GM12878 (cell line): ENCODE measurements at regions not wholly inside any gene's neighbourhood (a gene's known extent, or its start where the extent isn't known, plus 50 kb on each side); places are given as distances from the start of the nearest gene placed in this dataset.

ENCODE experiments used
- ATAC-seq: fragments of 200-7000 bp; cut with Tn5 transposase; 3 replicates; pipeline ENCODE4 v1.9.1; 2020; ENCODE audit warnings: mild to moderate bottlenecking, moderate library complexity
- BruUV-seq: library from RNA; stranded (reverse); fragments of 400-500 nt; replicated peaks from 2 replicates; lab custom pipeline; 2021; lab: Mats Ljungman, UMichigan
- CTCF ChIA-PET: fragments of 300-600 bp; sonication (Branson Sonifier 250); formaldehyde crosslinking; extraction: SDS; loops from one replicate; lab custom pipeline; 2021; ENCODE audit warnings: inconsistent platforms; lab: Yijun Ruan, JAX
- POLR2A ChIA-PET: fragments of 350-600 bp; formaldehyde crosslinking; extraction: SDS; loops from one replicate; lab custom pipeline; 2021; ENCODE audit warnings: inconsistent platforms; lab: Charles Lee
- RAD21 ChIA-PET: fragments of 300-600 bp; sonication (Branson Sonifier 250); formaldehyde crosslinking; loops from one replicate; lab custom pipeline; 2023; ENCODE audit warnings: antibody characterized with exemption; ENCODE audit not compliant: unreplicated experiment; lab: Charles Lee
- SMC1A ChIA-PET: fragments of 300-600 bp; sonication (Branson Sonifier 250); formaldehyde crosslinking; loops from one replicate; lab custom pipeline; 2023; ENCODE audit not compliant: unreplicated experiment, uncharacterized antibody; lab: Charles Lee
- DNase-seq: peaks from one replicate; pipeline ENCODE4 v3.0.0-alpha.2; 2011; ENCODE audit warnings: low read depth, low spot score
- FAIRE-seq: peaks from 3 replicates; lab custom pipeline; 2011; peaks lifted over from hg19 to GRCh38; lab: Jason Lieb, UNC
- H2AFZ ChIP-seq: 2 replicates; pipeline ENCODE4 v1.6.0; 2011; ENCODE audit warnings: low read depth, low read length, control low read depth; ENCODE audit not compliant: control insufficient read depth
- H3K27ac ChIP-seq: 2 replicates; pipeline ENCODE4 v1.5.1; 2011; ENCODE audit warnings: control low read depth; ENCODE audit not compliant: control insufficient read depth, insufficient read depth
- H3K27me3 ChIP-seq, 2 experiments: replicated peaks in 1 of 2; 2 replicates each; pipeline versions ENCODE4 v1.6.0 to v1.6.1; 2011; ENCODE audit warnings: low read length in 1 of 2; ENCODE audit not compliant: control insufficient read depth in 2 of 2, insufficient read depth in 2 of 2
- H3K36me3 ChIP-seq, 2 experiments: 2 replicates each; pipeline ENCODE4 v1.5.1; 2011; ENCODE audit warnings: low read length in 1 of 2; ENCODE audit not compliant: control insufficient read depth in 2 of 2, insufficient read depth in 2 of 2
- H3K4me1 ChIP-seq: 2 replicates; pipeline ENCODE4 v1.6.1; 2011; ENCODE audit warnings: mild to moderate bottlenecking, low read length, moderate library complexity, mixed read lengths; ENCODE audit not compliant: control insufficient read depth, insufficient read depth
- H3K4me2 ChIP-seq: 2 replicates; pipeline ENCODE4 v1.6.0; 2011; ENCODE audit warnings: control low read depth; ENCODE audit not compliant: control insufficient read depth, insufficient read depth
- H3K4me3 ChIP-seq: fragments of 200-600 bp; sonication (generic); 2 replicates; pipeline ENCODE4 v1.5.1; 2016
- H3K79me2 ChIP-seq: 2 replicates; pipeline ENCODE4 v1.6.0; 2011; ENCODE audit warnings: low read length; ENCODE audit not compliant: control insufficient read depth, insufficient read depth
- H3K9ac ChIP-seq: 2 replicates; pipeline ENCODE4 v1.8.0; 2011; ENCODE audit warnings: low read length, control low read depth, mixed read lengths; ENCODE audit not compliant: control insufficient read depth, insufficient read depth
- H3K9me3 ChIP-seq: replicated peaks from 3 replicates; pipeline ENCODE4 v1.5.1; 2011; ENCODE audit warnings: mild to moderate bottlenecking, low read length; ENCODE audit not compliant: control insufficient read depth, insufficient read depth
- H4K20me1 ChIP-seq: 2 replicates; pipeline ENCODE4 v1.6.0; 2011; ENCODE audit not compliant: control insufficient read depth, insufficient read depth
- CHD4 ChIP-seq: fragments of 200-600 bp; sonication (generic); IDR thresholded peaks from 2 replicates; pipeline ENCODE4 v1.6.1; 2016; ENCODE audit warnings: mild to moderate bottlenecking
- DPF2 ChIP-seq: fragments of 450-650 bp; IDR thresholded peaks from 2 replicates; pipeline ENCODE4 v1.6.1; 2017; ENCODE audit warnings: mild to moderate bottlenecking
- HSF1 ChIP-seq: fragments of 150-350 bp; IDR thresholded peaks from 2 replicates; pipeline ENCODE4 v1.6.1; 2014; ENCODE audit warnings: mild to moderate bottlenecking, low read depth, low read length
- JUNB ChIP-seq: IDR thresholded peaks from 2 replicates; pipeline ENCODE4 v1.6.1; 2016; ENCODE audit warnings: antibody characterized with exemption, mild to moderate bottlenecking
- JUND ChIP-seq: IDR thresholded peaks from 2 replicates; pipeline ENCODE4 v1.6.1; 2012; ENCODE audit warnings: low read depth, mild to moderate bottlenecking, low read length, improper control_type of control experiment, moderate library complexity
- MTA2 ChIP-seq: fragments of 450-650 bp; IDR thresholded peaks from 2 replicates; pipeline ENCODE4 v1.6.1; 2016; ENCODE audit warnings: low read depth, mild to moderate bottlenecking, moderate library complexity
- MTA3 ChIP-seq: IDR thresholded peaks from 2 replicates; pipeline ENCODE4 v1.6.1; 2012; ENCODE audit warnings: low read length, inconsistent platforms, borderline replicate concordance
- MYB ChIP-seq: fragments of 150-350 bp; IDR thresholded peaks from 2 replicates; pipeline ENCODE4 v1.6.1; 2014; ENCODE audit warnings: mild to moderate bottlenecking, low read depth, low read length, borderline replicate concordance
- NFYB ChIP-seq: IDR thresholded peaks from 2 replicates; pipeline ENCODE4 v1.6.1; 2011; ENCODE audit warnings: low read depth, mild to moderate bottlenecking, low read length, improper control_type of control experiment, moderate library complexity; ENCODE audit not compliant: insufficient read depth
- NR2C2 ChIP-seq: IDR thresholded peaks from 2 replicates; pipeline ENCODE4 v1.6.1; 2011; ENCODE audit warnings: borderline replicate concordance, low read depth; ENCODE audit not compliant: control insufficient read depth, insufficient read length
- NR2F1 ChIP-seq: fragments of 450-650 bp; conservative IDR thresholded peaks from 2 replicates; pipeline ENCODE4 v1.6.1; 2017; ENCODE audit warnings: mild to moderate bottlenecking
- PML ChIP-seq: IDR thresholded peaks from 2 replicates; pipeline ENCODE4 v1.6.1; 2012; ENCODE audit warnings: low read length, inconsistent platforms
- RAD51 ChIP-seq: fragments of 450-650 bp; IDR thresholded peaks from 2 replicates; pipeline ENCODE4 v1.6.1; 2016; ENCODE audit warnings: moderate library complexity, mild to moderate bottlenecking, inconsistent platforms
- RCOR1 ChIP-seq: conservative IDR thresholded peaks from 2 replicates; pipeline ENCODE4 v1.6.1; 2012; ENCODE audit warnings: low read depth, low read length, improper control_type of control experiment
- RFX5 ChIP-seq: IDR thresholded peaks from 2 replicates; pipeline ENCODE4 v1.6.1; 2011; ENCODE audit warnings: low read depth, low read length, improper control_type of control experiment
- SIN3A ChIP-seq: IDR thresholded peaks from 2 replicates; pipeline ENCODE4 v1.6.1; 2012; ENCODE audit warnings: low read depth, low read length, improper control_type of control experiment
- SMAD1 ChIP-seq: fragments of 450-650 bp; IDR thresholded peaks from 2 replicates; pipeline ENCODE4 v1.6.1; 2018; ENCODE audit warnings: mild to moderate bottlenecking, low read depth; ENCODE audit not compliant: partially characterized antibody
- SP1 ChIP-seq: IDR thresholded peaks from one replicate; pipeline ENCODE4 v1.6.1; 2011; ENCODE audit warnings: low read depth, low read length
- TCF12 ChIP-seq: IDR thresholded peaks from 2 replicates; pipeline ENCODE4 v1.6.1; 2011; ENCODE audit warnings: low read depth, mild to moderate bottlenecking, low read length
- TCF3 ChIP-seq: IDR thresholded peaks from 2 replicates; pipeline ENCODE4 v1.6.1; 2012; ENCODE audit warnings: low read depth, mild to moderate bottlenecking, low read length, borderline replicate concordance; ENCODE audit not compliant: insufficient read depth
- USF1 ChIP-seq: IDR thresholded peaks from 2 replicates; pipeline ENCODE4 v1.6.1; 2011; ENCODE audit warnings: borderline replicate concordance, low read depth, mild to moderate bottlenecking, moderate library complexity, mixed read lengths, low read length; ENCODE audit not compliant: insufficient read depth; ENCODE audit errors: extremely low read length
- WRNIP1 ChIP-seq: IDR thresholded peaks from 2 replicates; pipeline ENCODE4 v1.6.1; 2011; ENCODE audit warnings: low read depth, low read length, improper control_type of control experiment, borderline replicate concordance
- ZNF274 ChIP-seq: IDR thresholded peaks from one replicate; pipeline ENCODE4 v1.8.0; 2011; ENCODE audit not compliant: insufficient read length, insufficient read depth
- in situ Hi-C: fragments of 300-500 bp; cut with MboI; formaldehyde crosslinking; loops from 9 replicates; pipeline ENCODE4 v1.14.3; 2018; ENCODE audit warnings: mixed read lengths
- intact Hi-C: fragments of 100-400 bp; cut with micrococcal nuclease; formaldehyde crosslinking; loops from one replicate; pipeline ENCODE4 v1.14.2; 2022; ENCODE audit not compliant: unreplicated experiment

- TF ChIP-seq USF1 (no peak), CHD4 (no peak), SP1 (no peak), RFX5 (no peak), SIN3A (no peak), SMAD1 (no peak), RCOR1 (no peak)
- TF ChIP-seq, all 136 proteins: peak for 0
Measured at GRCh38 chr11:7170431-7170830, 81.3 kb upstream of the SYT9 start (continued).

GRCh38 chr11:7175007-7175406, 76.7 kb upstream of the SYT9 start:
- in situ Hi-C loops (no loop called here), intact Hi-C loops (no loop called here)
- Histone ChIP-seq H3K79me2 (no peaks in the 10 kb centered on the region), H3K9me3 (no peaks in the 10 kb centered on the region), H3K27me3 (no peaks in the 10 kb centered on the region), H3K4me1 (no peaks in the 10 kb centered on the region), H2AFZ (no peak overlapping the region), H3K9ac (no peak overlapping the region), H3K36me3 (no peaks in the 10 kb centered on the region), H4K20me1 (no peaks in the 10 kb centered on the region), H3K4me3 (no peak overlapping the region), H3K27ac (no peak overlapping the region), H3K4me2 (no peak overlapping the region)
- ChIA-PET RAD21 (no interaction called here), SMC1A (no interaction called here), POLR2A (no interaction called here), CTCF (no interaction called here)
- TF ChIP-seq MTA3, result no peak
- no peak for TF ChIP-seq TCF3
- TF ChIP-seq JUNB, result no peak
- no peak for TF ChIP-seq PML
- TF ChIP-seq DPF2, result no peak
- TF ChIP-seq RAD51, result no peak
- no peak for TF ChIP-seq JUND
- TF ChIP-seq ZNF274, result no peak
- no peak for TF ChIP-seq NR2F1
- no peak for TF ChIP-seq NR2C2
- no peak for TF ChIP-seq MTA2
- TF ChIP-seq NFYB, result no peak
- TF ChIP-seq WRNIP1, result no peak
- no peak for TF ChIP-seq MYB
- TF ChIP-seq TCF12, result no peak
- TF ChIP-seq HSF1, result no peak
- ATAC-seq, result no peak
- BruUV-seq, result no TSS peak
- DNase-seq, result no peak
- no peak for FAIRE-seq
